PC-9 (cell line): ENCODE measurements at regions not wholly inside any gene's neighbourhood (a gene's known extent, or its start where the extent isn't known, plus 50 kb on each side); places are given as distances from the start of the nearest gene placed in this dataset.

Experiments
- BruUV-seq: library from RNA; stranded (reverse); fragments of 400-500 nt; replicated peaks from 2 replicates; lab custom pipeline; 2021; lab: Mats Ljungman, UMichigan
- CTCF ChIA-PET: fragments of 300-600 bp; sonication (Branson Sonifier 250); formaldehyde crosslinking; loops from one replicate; lab custom pipeline; 2022; ENCODE audit warnings: antibody characterized with exemption; lab: Charles Lee
- POLR2A ChIA-PET: fragments of 300-600 bp; sonication (Branson Sonifier 250); formaldehyde crosslinking; loops from one replicate; lab custom pipeline; 2022; ENCODE audit warnings: antibody characterized with exemption; ENCODE audit not compliant: unreplicated experiment; lab: Charles Lee
- DNase-seq, 2 experiments: peaks; one replicate each; pipeline versions ENCODE4 v3.0.0 to v3.0.0-alpha.2; 2015 to 2022; ENCODE audit warnings: mixed read lengths in 1 of 2
- H2AFZ ChIP-seq: fragments of 200-600 bp; sonication (generic); 2 replicates; pipeline ENCODE4 v1.8.1; 2017; ENCODE audit warnings: antibody characterized with exemption
- H3F3A ChIP-seq: fragments of 200-600 bp; sonication (generic); 2 replicates; pipeline ENCODE4 v1.8.1; 2017; ENCODE audit warnings: antibody characterized with exemption, mild to moderate bottlenecking, low read depth; ENCODE audit not compliant: insufficient read depth
- H3K27ac ChIP-seq: fragments of 200-600 bp; sonication (generic); 2 replicates; pipeline ENCODE4 v1.6.1; 2016; ENCODE audit warnings: mixed run types
- H3K27me3 ChIP-seq: fragments of 200-600 bp; sonication (generic); 2 replicates; pipeline ENCODE4 v1.6.1; 2016; ENCODE audit warnings: low read depth, mixed run types; ENCODE audit not compliant: insufficient read depth
- H3K36me3 ChIP-seq: fragments of 200-600 bp; sonication (generic); 2 replicates; pipeline ENCODE4 v1.6.1; 2016; ENCODE audit warnings: low read depth, mixed run types
- H3K4me1 ChIP-seq: fragments of 200-600 bp; sonication (generic); replicated peaks from 2 replicates; pipeline ENCODE4 v1.6.1; 2016; ENCODE audit warnings: mixed run types; ENCODE audit not compliant: insufficient read depth
- H3K4me2 ChIP-seq: fragments of 200-600 bp; sonication (generic); 2 replicates; pipeline ENCODE4 v1.6.1; 2017; ENCODE audit warnings: mixed run types
- H3K4me3 ChIP-seq: fragments of 200-600 bp; sonication (generic); 2 replicates; pipeline ENCODE4 v1.6.1; 2016; ENCODE audit warnings: mixed run types
- H3K79me2 ChIP-seq: fragments of 200-600 bp; sonication (generic); 2 replicates; pipeline ENCODE4 v1.6.1; 2017; ENCODE audit warnings: low read depth, mixed run types
- H3K9me2 ChIP-seq: fragments of 200-600 bp; sonication (generic); 2 replicates; pipeline ENCODE4 v1.8.1; 2017; ENCODE audit warnings: mild to moderate bottlenecking; ENCODE audit not compliant: insufficient read depth
- H3K9me3 ChIP-seq: fragments of 200-600 bp; sonication (generic); 2 replicates; pipeline ENCODE4 v1.8.1; 2016; ENCODE audit warnings: low read depth; ENCODE audit not compliant: insufficient read depth
- H4K20me1 ChIP-seq: fragments of 200-600 bp; sonication (generic); 2 replicates; pipeline ENCODE4 v1.8.1; 2017; ENCODE audit not compliant: insufficient read depth
- EZH2 ChIP-seq: fragments of 200-600 bp; sonication (generic); IDR thresholded peaks from 2 replicates; pipeline ENCODE4 v1.8.0; 2017; ENCODE audit warnings: antibody characterized with exemption, low read depth
- intact Hi-C: fragments of 100-400 bp; cut with micrococcal nuclease; formaldehyde crosslinking; loops from one replicate; pipeline ENCODE4 v1.10.0; 2022; ENCODE audit not compliant: unreplicated experiment
- TF ChIP-seq, protein P1 (sequence below): fragments of 200-600 bp; sonication (generic); conservative IDR thresholded peaks from 2 replicates; pipeline ENCODE4 v1.6.1; 2017; ENCODE audit warnings: mixed run types, antibody characterized with exemption, mild to moderate bottlenecking, moderate library complexity

DNA sequence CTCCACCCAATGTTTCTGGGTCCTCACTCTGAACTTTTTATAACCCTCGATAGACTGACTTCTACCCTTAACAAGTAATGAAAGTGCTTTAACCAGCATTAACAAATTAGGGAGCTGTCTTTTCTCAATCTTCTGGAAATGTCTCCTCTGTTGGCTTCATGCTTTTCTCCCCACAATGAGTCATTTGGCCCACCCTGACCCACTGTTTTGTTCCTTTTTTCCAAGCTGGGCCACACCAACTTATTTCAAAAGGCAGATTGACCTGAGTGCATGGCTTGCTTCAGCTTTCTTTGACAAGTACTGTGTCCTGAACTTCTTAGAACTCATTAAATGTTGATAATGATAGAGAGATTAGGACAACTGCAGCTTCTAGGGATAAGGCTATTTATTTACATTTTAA is 199.6 kb upstream of the SEMA6D start:
- no peaks in the 10 kb centered on the region for H3K9me2 ChIP-seq
- H3F3A ChIP-seq = no peaks in the 10 kb centered on the region
- CTCF ChIA-PET = no interaction called here
- BruUV-seq = no TSS peak
- DNase-seq = no peak
- no peak overlapping the region for H3K4me3 ChIP-seq
- no peaks in the 10 kb centered on the region for H3K79me2 ChIP-seq
- no peak overlapping the region for H2AFZ ChIP-seq
- H3K27me3 ChIP-seq = no peaks in the 10 kb centered on the region
- no peak overlapping the region for H3K27ac ChIP-seq
- no peaks in the 10 kb centered on the region for H3K36me3 ChIP-seq
- TF ChIP-seq, protein P1, sequence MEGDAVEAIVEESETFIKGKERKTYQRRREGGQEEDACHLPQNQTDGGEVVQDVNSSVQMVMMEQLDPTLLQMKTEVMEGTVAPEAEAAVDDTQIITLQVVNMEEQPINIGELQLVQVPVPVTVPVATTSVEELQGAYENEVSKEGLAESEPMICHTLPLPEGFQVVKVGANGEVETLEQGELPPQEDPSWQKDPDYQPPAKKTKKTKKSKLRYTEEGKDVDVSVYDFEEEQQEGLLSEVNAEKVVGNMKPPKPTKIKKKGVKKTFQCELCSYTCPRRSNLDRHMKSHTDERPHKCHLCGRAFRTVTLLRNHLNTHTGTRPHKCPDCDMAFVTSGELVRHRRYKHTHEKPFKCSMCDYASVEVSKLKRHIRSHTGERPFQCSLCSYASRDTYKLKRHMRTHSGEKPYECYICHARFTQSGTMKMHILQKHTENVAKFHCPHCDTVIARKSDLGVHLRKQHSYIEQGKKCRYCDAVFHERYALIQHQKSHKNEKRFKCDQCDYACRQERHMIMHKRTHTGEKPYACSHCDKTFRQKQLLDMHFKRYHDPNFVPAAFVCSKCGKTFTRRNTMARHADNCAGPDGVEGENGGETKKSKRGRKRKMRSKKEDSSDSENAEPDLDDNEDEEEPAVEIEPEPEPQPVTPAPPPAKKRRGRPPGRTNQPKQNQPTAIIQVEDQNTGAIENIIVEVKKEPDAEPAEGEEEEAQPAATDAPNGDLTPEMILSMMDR = no peak
- TF ChIP-seq EZH2 = no peak
- intact Hi-C loops = no loop called here
- no peaks in the 10 kb centered on the region for H4K20me1 ChIP-seq
- H3K4me2 ChIP-seq = no peak overlapping the region
- H3K9me3 ChIP-seq = no peaks in the 10 kb centered on the region
- POLR2A ChIA-PET = no interaction called here
- no peaks in the 10 kb centered on the region for H3K4me1 ChIP-seq

DNA sequence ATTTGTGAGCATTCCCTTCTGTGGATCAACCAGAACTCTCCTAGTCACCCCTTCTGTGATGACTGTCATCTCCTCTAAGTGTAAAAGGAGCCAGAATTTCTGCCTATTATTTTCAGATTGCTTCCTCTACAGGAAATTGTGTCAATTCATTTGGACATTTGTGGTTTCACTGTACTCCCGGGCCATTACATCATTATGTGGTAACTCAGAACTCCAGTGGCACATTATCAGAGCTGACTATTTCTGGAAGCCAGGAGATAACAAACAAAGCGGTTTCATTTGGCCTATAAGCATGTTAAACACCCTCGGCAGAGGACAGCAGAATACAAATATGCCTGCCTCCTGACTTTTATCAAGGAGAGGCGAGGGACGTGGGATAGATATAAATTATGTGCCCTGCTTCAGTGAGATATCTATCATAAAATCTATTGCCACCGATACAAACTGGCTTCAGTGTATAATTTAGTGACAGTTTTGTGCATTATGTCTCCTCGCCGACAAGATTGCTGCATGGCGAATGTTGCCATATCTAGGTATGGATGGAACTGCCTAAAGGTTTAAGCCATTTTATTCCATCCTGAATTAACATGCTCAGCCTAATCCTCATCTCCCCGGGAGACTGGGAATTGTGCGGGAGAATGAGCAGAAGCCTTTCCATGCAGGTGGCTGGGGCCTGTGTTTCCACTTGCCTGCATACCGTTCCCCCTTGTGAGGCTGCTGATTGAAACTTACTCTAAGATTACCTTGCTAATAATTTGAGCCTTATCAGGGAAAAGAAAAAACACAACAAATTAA is 193.4 kb upstream of the SEMA6D start:
- TF ChIP-seq, protein P1 = no peak
- TF ChIP-seq EZH2 = no peak
- BruUV-seq = no TSS peak
- CTCF ChIA-PET = no interaction called here

DNA sequence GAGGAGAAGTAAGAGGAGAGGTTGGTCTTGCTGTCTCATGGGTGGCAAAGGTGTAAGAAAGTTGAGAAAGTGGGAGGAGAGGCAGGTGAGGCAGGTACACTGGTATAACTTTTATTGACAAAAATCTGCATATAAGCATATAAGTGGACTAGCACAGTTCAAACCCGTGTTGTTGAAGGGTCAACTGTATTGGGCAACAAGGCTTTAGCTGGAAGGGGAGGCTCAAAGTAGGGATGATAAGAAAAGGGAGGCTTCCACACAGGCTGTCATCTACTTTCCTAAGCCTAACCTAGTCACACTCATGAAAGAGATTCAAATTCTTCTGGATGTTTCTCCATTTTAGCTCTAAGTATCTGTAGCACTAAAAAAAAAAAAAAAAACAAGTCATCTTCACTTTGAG is 188.1 kb upstream of the SEMA6D start:
- Histone ChIP-seq H3K9me3 (no peaks in the 10 kb centered on the region), H2AFZ (no peak overlapping the region), H3K4me1 (no peaks in the 10 kb centered on the region), H3K9me2 (no peaks in the 10 kb centered on the region), H4K20me1 (no peaks in the 10 kb centered on the region), H3K27ac (no peak overlapping the region), H3K27me3 (no peaks in the 10 kb centered on the region), H3F3A (no peaks in the 10 kb centered on the region), H3K79me2 (no peaks in the 10 kb centered on the region), H3K4me3 (no peak overlapping the region), H3K4me2 (no peak overlapping the region), H3K36me3 (no peaks in the 10 kb centered on the region)
- no TSS peak for BruUV-seq
- ChIA-PET POLR2A (interaction anchor here (0.6 kb wide), 1 partner anchor 62 kb away, joined by 4 read pairs; no protein-coding TSS in a partner anchor), CTCF (no interaction called here)
- intact Hi-C loops = no loop called here
- TF ChIP-seq, protein P1 = no peak
- no peak for TF ChIP-seq EZH2
- no peak for DNase-seq

More for the DNA sequence above, 193.4 kb upstream of the SEMA6D start:
- POLR2A ChIA-PET = no interaction called here
- H3K79me2 ChIP-seq = no peaks in the 10 kb centered on the region
- H3K36me3 ChIP-seq = no peaks in the 10 kb centered on the region
- no peak overlapping the region for H2AFZ ChIP-seq
- H3K9me3 ChIP-seq = no peaks in the 10 kb centered on the region
- no peaks in the 10 kb centered on the region for H3K9me2 ChIP-seq
- H3K27me3 ChIP-seq = no peaks in the 10 kb centered on the region
- no peaks in the 10 kb centered on the region for H3F3A ChIP-seq
- intact Hi-C loops = no loop called here
- H3K4me3 ChIP-seq = no peak overlapping the region
- H3K4me2 ChIP-seq = no peak overlapping the region
- DNase-seq = no peak
- H3K4me1 ChIP-seq = no peaks in the 10 kb centered on the region
- H3K27ac ChIP-seq = no peak overlapping the region
- no peaks in the 10 kb centered on the region for H4K20me1 ChIP-seq
